BLaER1 (cell line): ENCODE measurements at regions not wholly inside any gene's neighbourhood (a gene's known extent, or its start where the extent isn't known, plus 50 kb on each side); places are given as distances from the start of the nearest gene placed in this dataset.
A peak's percentile ranks its signal among the peaks of the same experiment; 100 is the strongest.
"Not testable (repeated sequence)": the region's sequence is repeated elsewhere in the genome, so short reads cannot be mapped to it uniquely, and the experiment has no call there.

Experiments used
- H3K27ac ChIP-seq: shearing (Covaris generic); formaldehyde crosslinking; 2 replicates; pipeline ENCODE4 v1.8.1; 2022
- H3K27me3 ChIP-seq: shearing (Covaris generic); formaldehyde crosslinking; 2 replicates; pipeline ENCODE4 v1.8.1; 2022
- H3K36me3 ChIP-seq: shearing (Covaris generic); formaldehyde crosslinking; 2 replicates; pipeline ENCODE4 v1.8.1; 2022
- H3K4me1 ChIP-seq: shearing (Covaris generic); formaldehyde crosslinking; 2 replicates; pipeline ENCODE4 v1.8.1; 2022
- H3K4me2 ChIP-seq: shearing (Covaris generic); formaldehyde crosslinking; 2 replicates; pipeline ENCODE4 v1.8.1; 2022
- H3K4me3 ChIP-seq: shearing (Covaris generic); formaldehyde crosslinking; 2 replicates; pipeline ENCODE4 v1.8.1; 2022
- H3K9ac ChIP-seq: shearing (Covaris generic); formaldehyde crosslinking; 2 replicates; pipeline ENCODE4 v1.8.1; 2022
- H3K9me3 ChIP-seq: shearing (Covaris generic); formaldehyde crosslinking; 2 replicates; pipeline ENCODE4 v1.8.1; 2022
- H4K20me1 ChIP-seq: shearing (Covaris generic); formaldehyde crosslinking; 2 replicates; pipeline ENCODE4 v1.8.1; 2022
- Cebpa-rat ChIP-seq: shearing (Covaris generic); IDR thresholded peaks from 2 replicates; pipeline ENCODE4 v1.8.1; 2022

DNA sequence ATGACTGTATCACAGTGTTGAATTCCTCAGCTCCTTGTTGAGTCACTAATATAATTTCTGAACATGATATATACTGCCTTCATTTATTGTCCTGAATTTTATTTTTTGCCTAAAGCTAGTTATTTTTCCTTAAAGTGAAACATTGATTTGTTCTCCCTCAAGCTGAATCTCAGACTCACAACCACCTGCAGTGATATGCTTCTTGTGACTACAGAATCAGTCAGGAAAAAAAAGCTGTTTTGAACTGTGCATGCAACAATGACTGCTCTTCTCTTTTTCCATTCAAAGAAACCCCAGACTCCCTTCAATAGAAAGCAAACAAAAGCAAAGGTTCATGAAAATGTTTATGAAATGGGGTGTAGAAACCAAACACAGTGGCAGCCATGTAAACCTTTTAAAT, 470.2 kb upstream of the CHD1 start:
- no peaks in the 10 kb centered on the region for H3K36me3 ChIP-seq
- no peak overlapping the region for H3K9ac ChIP-seq
- H3K4me1 ChIP-seq: no peaks in the 10 kb centered on the region
- H3K27me3 ChIP-seq: no peaks in the 10 kb centered on the region
- no peaks in the 10 kb centered on the region for H4K20me1 ChIP-seq
- H3K4me2 ChIP-seq: no peak overlapping the region
- H3K4me3 ChIP-seq: no peak overlapping the region
- peaks cover 5% of the 10 kb centered on the region; the same call in 1 of the 2 replicates for H3K9me3 ChIP-seq
- TF ChIP-seq Cebpa-rat: no peak
- no peak overlapping the region for H3K27ac ChIP-seq

DNA sequence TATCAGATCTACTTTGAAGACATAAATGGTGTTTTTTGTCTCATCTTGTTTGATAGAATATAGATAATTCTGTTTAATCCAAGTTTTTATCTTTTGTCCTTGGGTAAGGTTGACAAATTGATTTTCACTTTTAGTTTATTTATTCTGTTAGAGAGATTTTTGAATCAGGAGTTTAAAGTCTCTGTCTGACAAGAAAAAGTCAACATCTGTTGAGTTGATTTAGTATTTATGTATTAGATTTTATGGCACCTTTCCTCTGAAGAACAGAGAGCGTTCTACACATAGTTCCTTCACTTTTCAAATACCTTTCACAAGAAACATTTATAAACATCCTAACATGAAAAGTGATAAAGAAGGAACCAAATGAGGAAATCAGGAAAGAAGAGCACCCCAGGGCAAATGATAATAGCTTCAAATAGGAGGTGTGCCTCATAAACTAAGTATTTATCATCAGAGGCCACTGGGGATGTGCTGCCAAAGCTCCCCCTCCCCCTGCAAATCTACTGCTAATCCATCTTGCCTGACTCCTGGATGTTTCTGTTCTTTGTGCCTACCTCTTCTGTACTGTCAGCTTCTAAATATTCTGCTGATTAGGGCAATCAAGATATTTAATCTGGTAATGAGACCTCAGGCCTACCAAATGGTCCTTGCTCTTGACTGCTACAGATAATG, 457.7 kb upstream of the CHD1 start:
- Histone ChIP-seq H3K4me1 (no peaks in the 10 kb centered on the region), H3K4me3 (no peak overlapping the region), H3K4me2 (no peak overlapping the region), H3K27ac (no peak overlapping the region), H3K27me3 (no peaks in the 10 kb centered on the region), H3K9ac (no peak overlapping the region), H3K9me3 (peaks cover 16% of the 10 kb centered on the region), H4K20me1 (no peaks in the 10 kb centered on the region), H3K36me3 (no peaks in the 10 kb centered on the region)
- no peak for TF ChIP-seq Cebpa-rat

DNA sequence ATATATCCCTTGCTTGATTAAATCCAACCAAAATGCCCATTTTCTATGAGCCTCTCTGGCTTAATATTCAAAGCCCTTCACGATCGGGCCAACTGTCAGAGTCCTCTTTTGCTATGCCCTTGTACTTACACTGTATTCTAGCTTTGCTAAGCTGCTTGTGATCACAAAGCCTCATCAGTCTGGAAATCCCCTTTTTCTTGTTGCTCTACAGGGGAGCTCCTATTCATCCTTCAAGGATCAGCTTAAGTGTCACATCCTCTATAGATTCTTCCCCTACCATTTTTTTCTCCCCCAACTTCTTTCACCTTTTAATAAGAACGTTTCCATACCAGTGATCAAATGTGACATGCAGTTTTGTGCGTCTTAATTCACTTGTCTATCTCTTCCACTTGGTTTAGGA, 450.4 kb upstream of the CHD1 start:
- H3K9me3 ChIP-seq: peaks cover 16% of the 10 kb centered on the region
- no peak overlapping the region for H3K4me2 ChIP-seq
- TF ChIP-seq Cebpa-rat: no peak
- H4K20me1 ChIP-seq: no peaks in the 10 kb centered on the region
- H3K27me3 ChIP-seq: no peaks in the 10 kb centered on the region
- H3K4me1 ChIP-seq: no peaks in the 10 kb centered on the region
- no peaks in the 10 kb centered on the region for H3K36me3 ChIP-seq
- H3K27ac ChIP-seq: no peak overlapping the region
- no peak overlapping the region for H3K4me3 ChIP-seq
- no peak overlapping the region for H3K9ac ChIP-seq

GRCh38 chr5:99378443-99378842, 449.6 kb upstream of the CHD1 start:
- Histone ChIP-seq H3K4me3 (no peak overlapping the region), H4K20me1 (no peaks in the 10 kb centered on the region), H3K27ac (no peak overlapping the region), H3K4me1 (no peaks in the 10 kb centered on the region), H3K27me3 (no peaks in the 10 kb centered on the region), H3K9ac (no peak overlapping the region), H3K4me2 (no peak overlapping the region), H3K36me3 (no peaks in the 10 kb centered on the region), H3K9me3 (peaks cover 9% of the 10 kb centered on the region)
- no peak for TF ChIP-seq Cebpa-rat

DNA sequence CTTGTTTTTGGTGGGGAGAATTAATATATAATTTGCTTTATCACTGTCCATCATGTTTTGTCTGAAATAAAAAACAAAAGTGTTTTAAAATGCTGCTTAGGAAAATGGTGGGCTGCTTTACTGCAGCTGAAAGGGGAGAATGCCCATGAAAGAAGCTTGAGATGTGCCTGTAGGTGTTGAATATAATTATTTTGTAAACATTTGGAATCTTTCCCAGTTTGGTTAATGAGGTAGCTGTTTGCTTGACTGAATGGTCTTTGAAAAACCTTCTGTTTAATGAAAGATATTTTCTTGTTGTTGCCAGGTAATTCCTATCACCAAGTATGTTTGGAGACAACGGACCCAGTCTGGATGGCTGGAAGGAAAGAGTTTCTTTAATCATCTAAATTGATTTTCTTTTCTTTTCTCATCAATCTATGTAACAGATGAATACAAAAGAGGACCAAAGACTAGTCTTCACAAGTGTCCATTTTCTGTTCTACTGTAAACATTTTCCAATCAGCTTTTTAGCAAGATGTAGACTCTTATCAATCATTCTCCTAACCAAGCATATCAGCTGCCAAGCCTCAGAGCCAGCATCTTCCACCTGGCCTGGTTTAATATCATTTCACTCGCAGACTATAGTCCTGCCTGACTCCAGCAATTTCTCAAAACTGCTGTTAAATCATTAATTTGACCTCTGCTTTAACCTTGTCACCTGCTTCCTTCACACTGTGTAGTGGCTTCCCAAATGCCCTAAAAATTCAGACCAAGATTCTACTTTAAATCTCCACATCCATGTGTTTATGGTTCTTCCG, 441.2 kb upstream of the CHD1 start:
- Histone ChIP-seq H3K9me3 (no peaks in the 10 kb centered on the region), H3K4me2 (no peak overlapping the region), H3K36me3 (no peaks in the 10 kb centered on the region), H3K27me3 (no peaks in the 10 kb centered on the region), H3K4me3 (no peak overlapping the region), H3K4me1 (no peaks in the 10 kb centered on the region; the same call in 1 of the 2 replicates), H3K9ac (no peak overlapping the region), H4K20me1 (no peaks in the 10 kb centered on the region), H3K27ac (no peak overlapping the region)
- TF ChIP-seq Cebpa-rat: no peak

GRCh38 chr5:99368726-99369125, 439.9 kb upstream of the CHD1 start:
- H3K4me1 ChIP-seq: no peaks in the 10 kb centered on the region; the same call in 1 of the 2 replicates
- H3K4me2 ChIP-seq: 0 out of 2 replicates have a peak overlapping the region, but pooled peaks have one; percentile 26
- no peaks in the 10 kb centered on the region for H3K36me3 ChIP-seq
- H3K27ac ChIP-seq: no peak overlapping the region
- no peaks in the 10 kb centered on the region for H3K9me3 ChIP-seq
- H3K27me3 ChIP-seq: no peaks in the 10 kb centered on the region
- TF ChIP-seq Cebpa-rat: no peak
- H4K20me1 ChIP-seq: no peaks in the 10 kb centered on the region
- H3K4me3 ChIP-seq: no peak overlapping the region
- no peak overlapping the region for H3K9ac ChIP-seq

DNA sequence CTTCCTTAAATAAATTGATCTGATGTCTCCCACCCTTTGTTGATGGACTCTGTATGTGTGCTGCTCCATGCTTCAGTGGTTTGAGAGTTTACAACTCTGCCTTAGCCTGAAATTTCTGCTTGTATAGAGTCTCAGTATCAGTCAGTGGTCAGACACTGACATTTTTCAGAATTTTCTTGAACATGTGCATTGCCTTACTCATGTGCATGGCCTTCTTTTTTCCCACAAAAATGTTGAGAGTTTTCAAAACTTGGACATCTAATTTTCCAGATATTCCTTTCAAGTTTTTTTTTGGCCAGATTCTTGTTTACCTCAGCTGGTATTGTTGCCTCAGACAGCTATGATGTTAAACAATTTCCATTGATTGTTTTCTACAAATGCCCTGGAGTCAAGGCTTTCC, 427.1 kb upstream of the CHD1 start:
- no peaks in the 10 kb centered on the region for H4K20me1 ChIP-seq
- TF ChIP-seq Cebpa-rat: no peak
- no peak overlapping the region for H3K4me2 ChIP-seq
- H3K36me3 ChIP-seq: no peaks in the 10 kb centered on the region
- no peaks in the 10 kb centered on the region for H3K4me1 ChIP-seq
- no peak overlapping the region for H3K9ac ChIP-seq
- H3K4me3 ChIP-seq: no peak overlapping the region
- peaks cover 29% of the 10 kb centered on the region for H3K9me3 ChIP-seq
- no peaks in the 10 kb centered on the region for H3K27me3 ChIP-seq
- H3K27ac ChIP-seq: no peak overlapping the region

- Histone ChIP-seq H3K9ac (no peak overlapping the region), H4K20me1 (no peaks in the 10 kb centered on the region), H3K4me1 (no peaks in the 10 kb centered on the region), H3K36me3 (no peaks in the 10 kb centered on the region), H3K4me2 (no peak overlapping the region), H3K27ac (no peak overlapping the region), H3K4me3 (no peak overlapping the region), H3K9me3 (peaks cover 24% of the 10 kb centered on the region), H3K27me3 (no peaks in the 10 kb centered on the region)
- TF ChIP-seq Cebpa-rat: no peak
Measured at GRCh38 chr5:99349787-99350186, 421.0 kb upstream of the CHD1 start.

DNA sequence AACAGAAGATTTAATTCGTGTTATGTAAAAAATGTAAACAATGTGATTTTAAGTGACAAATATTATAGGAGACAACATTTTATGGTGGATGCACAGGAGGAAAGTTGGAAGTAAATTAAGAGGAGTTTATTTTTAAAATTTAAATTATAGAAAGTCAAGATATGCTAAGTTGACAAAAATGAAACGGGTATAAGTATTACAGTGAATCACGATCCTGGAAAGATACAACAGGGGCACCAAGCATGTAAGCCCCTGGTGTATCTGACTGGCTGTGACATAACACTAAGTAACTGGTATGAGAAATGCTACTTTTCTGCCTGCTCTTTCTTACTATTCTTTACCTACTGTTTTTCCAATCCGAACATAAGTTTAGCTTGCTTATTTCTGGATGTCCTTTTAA, 419.8 kb upstream of the CHD1 start:
- Histone ChIP-seq H3K36me3 (no peaks in the 10 kb centered on the region), H3K27me3 (no peaks in the 10 kb centered on the region), H3K4me1 (no peaks in the 10 kb centered on the region), H3K9ac (no peak overlapping the region), H3K9me3 (peaks cover 24% of the 10 kb centered on the region), H3K4me2 (no peak overlapping the region), H3K27ac (no peak overlapping the region), H4K20me1 (no peaks in the 10 kb centered on the region), H3K4me3 (no peak overlapping the region)
- no peak for TF ChIP-seq Cebpa-rat

GRCh38 chr5:99339758-99340157, 411.0 kb upstream of the CHD1 start:
- H3K4me1 ChIP-seq, H4K20me1 ChIP-seq, H3K9me3 ChIP-seq, H3K27ac ChIP-seq, H3K4me2 ChIP-seq, H3K9ac ChIP-seq, H3K27me3 ChIP-seq, H3K36me3 ChIP-seq, H3K4me3 ChIP-seq: not testable (repeated sequence)
